ENCODE measurements at regions not wholly inside any gene's neighbourhood (a gene's known extent, or its start where the extent isn't known, plus 50 kb on each side); places are given as distances from the start of the nearest gene placed in this dataset.
A peak's percentile ranks its signal among the peaks of the same experiment; 100 is the strongest.

DNA sequence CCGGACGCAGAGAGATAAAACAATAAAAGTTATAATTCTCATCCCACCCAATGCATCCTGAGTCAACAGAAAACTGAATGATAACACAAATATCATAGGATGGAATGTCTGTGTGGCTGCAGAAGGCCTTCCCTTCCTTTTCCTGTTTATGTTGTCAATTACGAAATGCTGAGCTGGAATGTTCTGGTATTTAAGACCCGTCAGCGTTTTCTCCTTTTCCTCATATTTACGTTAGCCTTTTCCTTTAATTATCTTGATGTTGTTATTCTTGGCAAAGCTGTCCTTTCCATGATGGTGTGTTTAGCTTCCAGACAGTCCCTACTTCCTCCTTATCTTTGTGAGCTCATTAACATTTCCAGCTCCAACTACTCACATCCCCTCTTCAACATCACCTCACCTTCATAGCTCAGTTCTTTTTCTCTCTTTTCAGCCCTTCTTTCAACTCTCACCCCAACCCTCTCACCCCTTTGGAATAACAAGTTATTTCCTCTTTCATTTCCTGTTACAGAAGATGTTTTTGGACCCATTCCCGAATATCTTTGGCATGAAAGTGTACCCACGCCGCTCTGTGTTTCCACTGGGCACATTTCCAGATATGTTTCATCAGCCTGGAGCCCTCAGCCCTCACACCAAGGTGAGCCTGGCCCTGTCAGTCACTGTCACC is 221.6 kb downstream of the NR2F1-AS1 start:
- Histone ChIP-seq H3K27me3 (no peaks in the 10 kb centered on the region), H3K4me3 (replicated peaks in 1 of 3) (no peak overlapping the region), H3K27ac (peak overlapping the region in 1 of 3 donors; percentile 32), H3K36me3 (no peaks in the 10 kb centered on the region), H3K4me1 (peaks cover 0 to 10% of the 10 kb centered on the region in 2 donors), H3K9me3 (no peaks in the 10 kb centered on the region)
- intact Hi-C loops (cut with DNase I) = no loop called here
- DNase-seq = no peak
- no peak for TF ChIP-seq POLR2A (IDR thresholded peaks at IDR 0.05)
- TF ChIP-seq, protein P1, sequence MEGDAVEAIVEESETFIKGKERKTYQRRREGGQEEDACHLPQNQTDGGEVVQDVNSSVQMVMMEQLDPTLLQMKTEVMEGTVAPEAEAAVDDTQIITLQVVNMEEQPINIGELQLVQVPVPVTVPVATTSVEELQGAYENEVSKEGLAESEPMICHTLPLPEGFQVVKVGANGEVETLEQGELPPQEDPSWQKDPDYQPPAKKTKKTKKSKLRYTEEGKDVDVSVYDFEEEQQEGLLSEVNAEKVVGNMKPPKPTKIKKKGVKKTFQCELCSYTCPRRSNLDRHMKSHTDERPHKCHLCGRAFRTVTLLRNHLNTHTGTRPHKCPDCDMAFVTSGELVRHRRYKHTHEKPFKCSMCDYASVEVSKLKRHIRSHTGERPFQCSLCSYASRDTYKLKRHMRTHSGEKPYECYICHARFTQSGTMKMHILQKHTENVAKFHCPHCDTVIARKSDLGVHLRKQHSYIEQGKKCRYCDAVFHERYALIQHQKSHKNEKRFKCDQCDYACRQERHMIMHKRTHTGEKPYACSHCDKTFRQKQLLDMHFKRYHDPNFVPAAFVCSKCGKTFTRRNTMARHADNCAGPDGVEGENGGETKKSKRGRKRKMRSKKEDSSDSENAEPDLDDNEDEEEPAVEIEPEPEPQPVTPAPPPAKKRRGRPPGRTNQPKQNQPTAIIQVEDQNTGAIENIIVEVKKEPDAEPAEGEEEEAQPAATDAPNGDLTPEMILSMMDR (IDR thresholded peaks at IDR 0.05) = no peak
- WGBS, 2 donors = 47 to 62% methylated on average over 9 of the region's 9 CpGs

DNA sequence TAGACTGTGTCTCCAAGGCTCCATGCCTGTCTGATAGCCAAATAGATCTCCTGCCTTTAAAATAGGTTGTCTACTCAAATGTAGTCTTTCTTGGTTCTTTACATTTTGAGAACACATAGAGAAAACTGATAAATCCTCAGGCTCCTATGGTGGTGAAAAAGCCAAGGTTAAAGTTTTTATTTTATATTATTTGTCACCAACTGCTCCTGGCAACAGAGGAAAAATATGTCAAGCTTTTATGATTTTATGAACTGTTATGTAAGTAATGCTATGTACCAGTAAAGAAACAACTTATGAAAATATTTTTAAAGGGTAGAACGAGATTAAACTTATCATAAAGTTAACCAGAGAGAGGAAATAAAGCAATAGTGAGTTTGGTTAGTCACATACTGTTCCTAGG is 222.8 kb downstream of the NR2F1-AS1 start:
- Histone ChIP-seq H3K9me3 (no peaks in the 10 kb centered on the region), H3K27me3 (no peaks in the 10 kb centered on the region), H3K36me3 (no peaks in the 10 kb centered on the region), H3K4me1 (no peaks in the 10 kb centered on the region), H3K27ac (no peak overlapping the region), H3K4me3 (replicated peaks in 1 of 3) (no peak overlapping the region)
- TF ChIP-seq POLR2A (IDR thresholded peaks at IDR 0.05) = no peak
- TF ChIP-seq, protein P1 (IDR thresholded peaks at IDR 0.05) = no peak
- DNase-seq = no peak
- WGBS, 2 donors = 83 to 90% methylated on average over 1 of the region's 1 CpG
- intact Hi-C loops (cut with DNase I) = no loop called here

DNA sequence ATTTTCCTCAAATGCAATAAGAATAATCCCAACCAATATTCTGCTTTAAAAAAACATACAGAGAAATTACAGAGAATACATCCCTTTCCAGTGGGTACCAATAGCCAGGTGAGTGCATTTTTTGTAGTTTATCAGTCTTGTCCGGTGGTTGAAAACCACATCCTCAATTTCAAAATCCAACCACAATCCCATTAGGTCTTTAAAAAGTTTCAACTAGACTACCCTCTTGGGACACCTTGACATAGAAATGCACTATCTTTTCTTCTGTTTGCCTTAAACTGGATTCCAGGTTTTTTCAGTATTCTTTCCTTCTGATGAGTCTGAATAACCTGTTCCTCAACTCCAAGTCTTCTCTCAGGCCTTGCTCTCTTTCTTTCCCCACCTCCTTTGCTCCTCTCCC is 223.3 kb downstream of the NR2F1-AS1 start:
- Histone ChIP-seq H3K9me3 (no peaks in the 10 kb centered on the region), H3K4me1 (no peaks in the 10 kb centered on the region), H3K36me3 (no peaks in the 10 kb centered on the region), H3K27me3 (no peaks in the 10 kb centered on the region), H3K27ac (no peak overlapping the region), H3K4me3 (replicated peaks in 1 of 3) (no peak overlapping the region)
- intact Hi-C loops (cut with DNase I) = no loop called here
- TF ChIP-seq, protein P1 (IDR thresholded peaks at IDR 0.05) = no peak
- TF ChIP-seq POLR2A (IDR thresholded peaks at IDR 0.05) = no peak
- no peak for DNase-seq
- WGBS, 2 donors = 89 to 96% methylated on average over 1 of the region's 1 CpG

DNA sequence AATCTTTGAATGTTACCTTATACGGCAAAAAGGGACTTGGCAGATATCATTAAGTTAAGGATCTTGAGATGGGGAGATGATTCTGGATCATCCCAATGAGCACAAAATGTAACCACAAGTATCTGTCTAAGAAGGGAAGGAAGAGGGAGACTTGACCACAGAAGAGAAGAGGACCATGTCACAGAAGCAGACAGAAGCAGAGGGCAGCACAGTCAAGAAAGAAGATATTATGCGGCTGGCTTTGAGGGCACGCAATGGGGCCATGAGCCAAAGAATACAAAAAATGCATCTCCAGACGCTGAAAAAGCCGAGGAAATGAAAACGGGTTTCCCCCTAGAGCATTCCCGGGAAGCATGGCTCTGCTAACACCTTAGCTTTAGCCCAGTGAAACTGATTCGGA is 225.3 kb downstream of the NR2F1-AS1 start:
- no peak for TF ChIP-seq POLR2A (IDR thresholded peaks at IDR 0.05)
- Histone ChIP-seq H3K27ac (no peak overlapping the region), H3K4me3 (replicated peaks in 1 of 3) (no peak overlapping the region), H3K27me3 (no peaks in the 10 kb centered on the region), H3K36me3 (no peaks in the 10 kb centered on the region), H3K4me1 (peaks cover 0 to 10% of the 10 kb centered on the region in 2 donors), H3K9me3 (no peaks in the 10 kb centered on the region)
- 70 to 85% methylated on average over 8 of the region's 8 CpGs for WGBS, 2 donors
- intact Hi-C loops (cut with DNase I) = no loop called here
- DNase-seq = no peak

DNA sequence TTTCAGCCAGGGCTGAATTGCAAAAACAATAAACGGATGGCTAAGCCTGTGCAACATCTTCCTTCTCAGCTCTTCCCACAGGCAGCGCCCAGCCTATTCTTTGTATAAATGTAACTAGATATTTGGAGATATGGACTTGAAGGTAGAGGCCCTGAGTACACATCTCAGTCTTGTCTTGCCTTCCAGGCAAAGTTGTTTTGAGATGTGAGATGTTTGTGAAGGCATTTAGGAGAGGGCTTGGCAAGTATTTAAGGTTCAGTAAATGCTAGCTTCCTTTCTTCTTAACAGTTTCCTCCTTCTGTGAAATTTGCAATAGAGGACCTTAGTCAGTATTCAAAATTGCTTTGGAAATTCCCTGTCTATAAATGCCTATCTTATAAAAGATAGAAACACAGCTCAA is 228.8 kb downstream of the NR2F1-AS1 start:
- no peak for TF ChIP-seq POLR2A (IDR thresholded peaks at IDR 0.05)
- TF ChIP-seq, protein P1 (IDR thresholded peaks at IDR 0.05) = no peak
- intact Hi-C loops (cut with DNase I) = no loop called here
- Histone ChIP-seq H3K4me1 (peaks cover 15 to 38% of the 10 kb centered on the region in 2 donors), H3K36me3 (no peaks in the 10 kb centered on the region), H3K4me3 (replicated peaks in 1 of 3) (no peak overlapping the region), H3K9me3 (no peaks in the 10 kb centered on the region), H3K27ac (no peak overlapping the region), H3K27me3 (no peaks in the 10 kb centered on the region)
- WGBS, 2 donors = 67 to 75% methylated on average over 2 of the region's 2 CpGs
- no peak for DNase-seq

Measured in thyroid gland (tissue), 4 donors.